ENCODE measurements at regions not wholly inside any gene's neighbourhood (a gene's known extent, or its start where the extent isn't known, plus 50 kb on each side); places are given as distances from the start of the nearest gene placed in this dataset.

- no peaks in the 10 kb centered on the region for H3K27me3 ChIP-seq (ENCODE audit: control insufficient read depth in 3 of 3, insufficient read depth in 3 of 3, low read length in 2 of 3)
- peaks cover 0 to 6% (median 0%) of the 10 kb centered on the region in 5 donors for H3K4me1 ChIP-seq (ENCODE audit: control insufficient read depth in 5 of 5, insufficient read depth in 5 of 5, low read length in 5 of 5)
- no peaks in the 10 kb centered on the region for H3K36me3 ChIP-seq (ENCODE audit: control insufficient read depth in 4 of 4, insufficient read depth in 4 of 4, low read length in 4 of 4)
- TF ChIP-seq CTCF (IDR thresholded peaks at IDR 0.05; ENCODE audit: control extremely low read depth, extremely low read depth), result no peak
- 47 to 58% methylated on average over 2 of the region's 2 CpGs for WGBS, 2 donors
- no peak overlapping the region for H3K9ac ChIP-seq (ENCODE audit: insufficient read depth in 1 of 2, low read length in 2 of 2)
- no peaks in the 10 kb centered on the region for H3K9me3 ChIP-seq (ENCODE audit: control insufficient read depth in 4 of 4, insufficient read depth in 3 of 4, low read length in 3 of 4)
- ATAC-seq (ENCODE audit: insufficient read depth, low FRiP score), result no peak
- DNase-seq, result no peak
- H3K4me3 ChIP-seq, result no peak overlapping the region
- H3K27ac ChIP-seq (ENCODE audit: low read depth in 1 of 2, low read length in 1 of 2), result no peak overlapping the region
These were observed 220.0 kb downstream of the NEDD1 start for GRCh38 chr12:97127061-97127460.

DNA sequence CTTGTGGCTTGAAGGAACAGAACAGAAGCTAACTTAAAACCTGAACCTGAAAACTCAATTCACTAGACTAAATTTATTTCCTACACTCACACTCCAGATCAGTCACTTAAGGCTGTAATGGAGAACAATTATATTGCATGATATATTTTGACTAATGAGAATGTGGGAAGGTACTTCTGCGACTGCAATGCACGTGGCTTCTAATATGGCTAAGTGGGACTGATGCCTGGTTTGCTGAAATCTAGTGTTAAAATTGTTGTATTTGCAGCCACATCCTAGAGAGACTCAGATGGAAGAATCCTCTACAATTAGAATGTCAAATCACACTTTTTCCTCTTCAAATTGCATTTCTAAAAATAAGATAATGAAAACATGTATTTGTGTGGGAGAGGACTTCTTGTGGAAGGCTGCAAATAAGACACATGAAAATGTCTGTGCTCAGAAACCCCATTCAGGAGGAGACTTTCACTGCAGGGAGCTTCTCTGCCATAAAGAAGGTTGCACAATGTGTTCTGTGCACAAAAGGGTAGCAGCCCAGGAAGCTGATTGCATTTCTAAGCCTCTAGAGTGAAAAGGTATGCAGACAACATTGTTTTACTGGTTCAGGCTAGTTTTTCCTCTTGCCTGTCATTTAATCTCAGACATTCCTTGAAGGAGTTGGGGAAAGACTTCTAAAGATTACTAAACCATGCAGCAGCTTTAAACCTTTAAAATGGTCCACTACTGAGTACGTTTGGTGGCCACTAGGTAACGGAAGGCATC is 224.3 kb downstream of the NEDD1 start:
- H3K27me3 ChIP-seq (ENCODE audit: control insufficient read depth in 3 of 3, insufficient read depth in 3 of 3, low read length in 2 of 3), result no peaks in the 10 kb centered on the region
- 67 to 68% methylated on average over 4 of the region's 4 CpGs for WGBS, 2 donors

GRCh38 chr12:97132270-97132669 is 225.2 kb downstream of the NEDD1 start:
- DNase-seq (no peak), ATAC-seq (ENCODE audit: insufficient read depth, low FRiP score) (no peak)
- TF ChIP-seq CTCF (IDR thresholded peaks at IDR 0.05; ENCODE audit: control extremely low read depth, extremely low read depth), result no peak
- WGBS, 2 donors, result 53 to 58% methylated on average over 2 of the region's 2 CpGs
- H3K36me3 ChIP-seq (ENCODE audit: control insufficient read depth in 4 of 4, insufficient read depth in 4 of 4, low read length in 4 of 4), result no peaks in the 10 kb centered on the region
- no peaks in the 10 kb centered on the region for H3K9me3 ChIP-seq (ENCODE audit: control insufficient read depth in 4 of 4, insufficient read depth in 3 of 4, low read length in 3 of 4)
- no peak overlapping the region for H3K9ac ChIP-seq (ENCODE audit: insufficient read depth in 1 of 2, low read length in 2 of 2)
- no peaks in the 10 kb centered on the region for H3K27me3 ChIP-seq (ENCODE audit: control insufficient read depth in 3 of 3, insufficient read depth in 3 of 3, low read length in 2 of 3)
- no peak overlapping the region for H3K4me3 ChIP-seq
- peaks cover 0 to 6% (median 0%) of the 10 kb centered on the region in 5 donors for H3K4me1 ChIP-seq (ENCODE audit: control insufficient read depth in 5 of 5, insufficient read depth in 5 of 5, low read length in 5 of 5)
- H3K27ac ChIP-seq (ENCODE audit: low read depth in 1 of 2, low read length in 1 of 2), result no peak overlapping the region

More for the DNA sequence above, 224.3 kb downstream of the NEDD1 start:
- ATAC-seq (ENCODE audit: insufficient read depth, low FRiP score) (no peak), DNase-seq (peak in 2 of 3 donors; percentile 21 to 54)
- Histone ChIP-seq H3K27ac (ENCODE audit: low read depth in 1 of 2, low read length in 1 of 2) (no peak overlapping the region), H3K9me3 (ENCODE audit: control insufficient read depth in 4 of 4, insufficient read depth in 3 of 4, low read length in 3 of 4) (no peaks in the 10 kb centered on the region), H3K4me3 (no peak overlapping the region), H3K9ac (ENCODE audit: insufficient read depth in 1 of 2, low read length in 2 of 2) (no peak overlapping the region), H3K4me1 (ENCODE audit: control insufficient read depth in 5 of 5, insufficient read depth in 5 of 5, low read length in 5 of 5) (peaks cover 0 to 6% (median 0%) of the 10 kb centered on the region in 5 donors), H3K36me3 (ENCODE audit: control insufficient read depth in 4 of 4, insufficient read depth in 4 of 4, low read length in 4 of 4) (no peaks in the 10 kb centered on the region)
- no peak for TF ChIP-seq CTCF (IDR thresholded peaks at IDR 0.05; ENCODE audit: control extremely low read depth, extremely low read depth)

Measured in lung (tissue), 11 donors.